Keratinocyte (primary cell): ENCODE measurements at regions not wholly inside any gene's neighbourhood (a gene's known extent, or its start where the extent isn't known, plus 50 kb on each side); places are given as distances from the start of the nearest gene placed in this dataset.

ENCODE experiments used
- DNase-seq: peaks from one replicate; pipeline ENCODE4 v3.0.0-alpha.2; 2011; ENCODE audit warnings: low read depth, missing footprints, low spot score
- FAIRE-seq: peaks from 2 replicates; lab custom pipeline; 2011; peaks lifted over from hg19 to GRCh38; lab: Jason Lieb, UNC
- H2AFZ ChIP-seq: 2 replicates; pipeline ENCODE4 v1.6.0; 2012; ENCODE audit warnings: low read length, control low read depth, inconsistent platforms; ENCODE audit not compliant: control insufficient read depth
- H3K27ac ChIP-seq: 2 replicates; pipeline ENCODE4 v1.5.1; 2011; ENCODE audit warnings: low read length; ENCODE audit not compliant: control insufficient read depth, insufficient read depth
- H3K27me3 ChIP-seq: 3 replicates; pipeline ENCODE4 v1.6.0; 2011; ENCODE audit warnings: low read length; ENCODE audit not compliant: control insufficient read depth, insufficient read depth; ENCODE audit errors: extremely low read depth
- H3K36me3 ChIP-seq, 2 experiments: 2 replicates in 1 of 2; 3 replicates in 1 of 2; pipeline ENCODE4 v1.5.1; 2011; ENCODE audit warnings: low read length in 2 of 2, mild to moderate bottlenecking in 1 of 2; ENCODE audit not compliant: control insufficient read depth in 2 of 2, insufficient read depth in 2 of 2; ENCODE audit errors: extremely low read depth in 1 of 2
- H3K4me1 ChIP-seq: 3 replicates; pipeline ENCODE4 v1.5.1; 2011; ENCODE audit warnings: low read length; ENCODE audit not compliant: control insufficient read depth, insufficient read depth; ENCODE audit errors: extremely low read depth
- H3K4me2 ChIP-seq: 3 replicates; pipeline ENCODE4 v1.6.0; 2011; ENCODE audit warnings: low read depth, low read length; ENCODE audit not compliant: control insufficient read depth, insufficient read depth; ENCODE audit errors: extremely low read depth
- H3K4me3 ChIP-seq, 3 experiments: fragments of 200-600 bp in 1 of 3; sonication (generic) in 1 of 3; 2 replicates in 2 of 3; 3 replicates in 1 of 3; pipeline ENCODE4 v1.5.1; 2011 to 2016; ENCODE audit warnings: low read length in 3 of 3, mild to moderate bottlenecking in 3 of 3, control low read depth in 2 of 3, inconsistent platforms in 1 of 3, low read depth in 1 of 3, mixed read lengths in 1 of 3, mixed run types in 1 of 3, moderate library complexity in 1 of 3; ENCODE audit not compliant: control insufficient read depth in 2 of 3, insufficient read depth in 2 of 3; ENCODE audit errors: extremely low read depth in 1 of 3
- H3K79me2 ChIP-seq: 2 replicates; pipeline ENCODE4 v1.6.0; 2012; ENCODE audit warnings: low read length; ENCODE audit not compliant: control insufficient read depth, insufficient read depth
- H3K9ac ChIP-seq: 3 replicates; pipeline ENCODE4 v1.6.0; 2011; ENCODE audit warnings: low read length; ENCODE audit not compliant: control insufficient read depth, insufficient read depth; ENCODE audit errors: extremely low read depth
- H3K9me1 ChIP-seq: 3 replicates; pipeline ENCODE4 v1.6.0; 2011; ENCODE audit warnings: low read length; ENCODE audit not compliant: control insufficient read depth, insufficient read depth; ENCODE audit errors: extremely low read depth
- H3K9me3 ChIP-seq: 2 replicates; pipeline ENCODE4 v1.5.1; 2012; ENCODE audit warnings: low read depth, low read length; ENCODE audit not compliant: control insufficient read depth
- H4K20me1 ChIP-seq: 3 replicates; pipeline ENCODE4 v1.6.0; 2011; ENCODE audit warnings: low read length; ENCODE audit not compliant: control insufficient read depth, insufficient read depth; ENCODE audit errors: extremely low read depth
- EZH2 ChIP-seq: IDR thresholded peaks from one replicate; pipeline ENCODE4 v1.6.1; 2012; ENCODE audit warnings: inconsistent platforms, mild to moderate bottlenecking, low read length, moderate library complexity
- dilution Hi-C: fragments of 300-500 bp; cut with MboI; formaldehyde crosslinking; loops from one replicate; pipeline ENCODE4 v1.7.0; 2020; ENCODE audit warnings: low sequenced_read_pairs; ENCODE audit not compliant: extremely low pct_ligation_motif_present
- TF ChIP-seq, protein P1 (sequence below), 3 experiments: IDR thresholded peaks in 1 of 3; conservative IDR thresholded peaks in 1 of 3; optimal IDR thresholded peaks in 1 of 3; 2 replicates in 2 of 3; 3 replicates in 1 of 3; pipeline versions ENCODE3 to v1.5.1; 2011; ENCODE audit warnings: low read length in 3 of 3, mild to moderate bottlenecking in 3 of 3, moderate library complexity in 2 of 3, control low read depth in 1 of 3, inconsistent platforms in 1 of 3; ENCODE audit not compliant: insufficient read depth in 2 of 3; ENCODE audit errors: extremely low read depth in 1 of 3

DNA sequence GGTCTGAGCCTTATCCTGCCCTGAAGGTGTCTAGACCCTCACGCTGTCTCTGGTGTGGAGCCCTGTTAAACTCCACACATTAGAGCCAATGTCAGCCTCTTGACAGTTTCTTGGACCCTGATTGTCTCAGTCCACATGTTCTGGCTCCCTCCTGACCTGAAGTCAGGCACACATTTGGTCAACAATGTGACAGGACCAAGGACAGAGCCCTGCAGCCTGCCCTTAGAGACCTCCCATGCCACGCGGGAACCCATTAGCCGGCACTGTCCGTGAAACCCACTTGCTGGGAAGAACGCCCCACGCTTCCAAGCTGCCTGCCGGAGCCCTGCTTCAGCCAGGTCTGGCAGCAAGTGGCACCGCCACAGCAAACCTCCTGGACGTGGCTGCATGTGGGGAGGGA is 162.7 kb upstream of the LINGO1 start:
- FAIRE-seq: no peak
- no peaks in the 10 kb centered on the region for H3K36me3 ChIP-seq
- H3K9me1 ChIP-seq: no peaks in the 10 kb centered on the region
- H3K4me2 ChIP-seq: no peak overlapping the region
- no peak overlapping the region for H2AFZ ChIP-seq
- H3K9ac ChIP-seq: no peak overlapping the region
- no peaks in the 10 kb centered on the region for H3K4me1 ChIP-seq
- H4K20me1 ChIP-seq: no peaks in the 10 kb centered on the region
- no peak overlapping the region for H3K27ac ChIP-seq
- no peaks in the 10 kb centered on the region for H3K27me3 ChIP-seq
- H3K79me2 ChIP-seq: no peaks in the 10 kb centered on the region
- TF ChIP-seq EZH2: no peak
- TF ChIP-seq, protein P1, sequence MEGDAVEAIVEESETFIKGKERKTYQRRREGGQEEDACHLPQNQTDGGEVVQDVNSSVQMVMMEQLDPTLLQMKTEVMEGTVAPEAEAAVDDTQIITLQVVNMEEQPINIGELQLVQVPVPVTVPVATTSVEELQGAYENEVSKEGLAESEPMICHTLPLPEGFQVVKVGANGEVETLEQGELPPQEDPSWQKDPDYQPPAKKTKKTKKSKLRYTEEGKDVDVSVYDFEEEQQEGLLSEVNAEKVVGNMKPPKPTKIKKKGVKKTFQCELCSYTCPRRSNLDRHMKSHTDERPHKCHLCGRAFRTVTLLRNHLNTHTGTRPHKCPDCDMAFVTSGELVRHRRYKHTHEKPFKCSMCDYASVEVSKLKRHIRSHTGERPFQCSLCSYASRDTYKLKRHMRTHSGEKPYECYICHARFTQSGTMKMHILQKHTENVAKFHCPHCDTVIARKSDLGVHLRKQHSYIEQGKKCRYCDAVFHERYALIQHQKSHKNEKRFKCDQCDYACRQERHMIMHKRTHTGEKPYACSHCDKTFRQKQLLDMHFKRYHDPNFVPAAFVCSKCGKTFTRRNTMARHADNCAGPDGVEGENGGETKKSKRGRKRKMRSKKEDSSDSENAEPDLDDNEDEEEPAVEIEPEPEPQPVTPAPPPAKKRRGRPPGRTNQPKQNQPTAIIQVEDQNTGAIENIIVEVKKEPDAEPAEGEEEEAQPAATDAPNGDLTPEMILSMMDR (optimal IDR thresholded peaks at IDR 0.05 in 1 of 3, IDR thresholded peaks at IDR 0.05 in 1 of 3, conservative IDR thresholded peaks at IDR 0.05 in 1 of 3; ENCODE audit: extremely low read depth in 1 of 3, insufficient read depth in 2 of 3, low read length in 3 of 3): no peak
- DNase-seq: no peak
- dilution Hi-C loops: no loop called here
- no peaks in the 10 kb centered on the region for H3K9me3 ChIP-seq
- H3K4me3 ChIP-seq: no peak overlapping the region

DNA sequence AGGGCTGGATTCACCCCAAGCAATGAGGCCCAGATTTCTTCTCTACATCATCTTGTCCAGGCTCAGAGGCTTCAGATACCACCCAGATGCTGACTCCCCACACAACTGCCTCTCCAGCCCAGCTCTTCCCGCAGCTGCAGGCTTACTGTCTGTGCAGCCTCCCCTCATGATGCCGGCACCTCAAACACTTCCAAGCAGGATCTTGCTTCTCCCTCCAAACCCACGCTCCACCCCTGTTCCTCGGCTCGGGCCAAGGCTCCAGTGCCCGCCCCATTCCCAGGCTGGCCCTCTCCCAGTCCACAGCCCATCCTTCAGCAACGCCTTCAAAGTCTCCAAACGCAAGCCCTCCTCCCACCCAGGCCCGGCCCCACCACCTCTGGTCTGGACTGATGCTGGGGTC is 159.2 kb upstream of the LINGO1 start:
- DNase-seq (no peak), FAIRE-seq (no peak)
- Histone ChIP-seq H3K79me2 (no peaks in the 10 kb centered on the region), H3K36me3 (no peaks in the 10 kb centered on the region), H3K27me3 (peaks cover 3% of the 10 kb centered on the region), H3K9me3 (no peaks in the 10 kb centered on the region), H3K9me1 (no peaks in the 10 kb centered on the region), H2AFZ (no peak overlapping the region), H3K27ac (no peak overlapping the region), H4K20me1 (no peaks in the 10 kb centered on the region), H3K9ac (no peak overlapping the region), H3K4me1 (no peaks in the 10 kb centered on the region), H3K4me2 (no peak overlapping the region), H3K4me3 (no peak overlapping the region)
- TF ChIP-seq EZH2: no peak
- TF ChIP-seq, protein P1 (optimal IDR thresholded peaks at IDR 0.05 in 1 of 3, IDR thresholded peaks at IDR 0.05 in 1 of 3, conservative IDR thresholded peaks at IDR 0.05 in 1 of 3; ENCODE audit: extremely low read depth in 1 of 3, insufficient read depth in 2 of 3, low read length in 3 of 3): no peak
- dilution Hi-C loops: no loop called here
